ENCODE measurements at regions not wholly inside any gene's neighbourhood (a gene's known extent, or its start where the extent isn't known, plus 50 kb on each side); places are given as distances from the start of the nearest gene placed in this dataset.

GRCh38 chr2:9087121-9087681 is 83.7 kb upstream of the MBOAT2 start:
- Histone ChIP-seq H4K20me1 (ENCODE audit: low read depth, low read length) (no peaks in the 10 kb centered on the region), H3K36me3 (ENCODE audit: low read length) (no peaks in the 10 kb centered on the region), H2AFZ (ENCODE audit: low read depth, low read length, severe bottlenecking) (no peak overlapping the region), H3K9me3 (ENCODE audit: insufficient read depth, low read length) (no peaks in the 10 kb centered on the region), H3F3A (ENCODE audit: insufficient read depth) (no peaks in the 10 kb centered on the region), H3K9me2 (replicated peaks; ENCODE audit: insufficient read depth, low read length) (no peaks in the 10 kb centered on the region), H3K4me3 (ENCODE audit: insufficient read depth, low read length, poor library complexity, severe bottlenecking) (no peak overlapping the region), H3K27me3 (ENCODE audit: low read length) (no peaks in the 10 kb centered on the region), H3K27ac (ENCODE audit: low read depth, low read length) (no peak overlapping the region), H3K9ac (ENCODE audit: low read length) (no peak overlapping the region), H3K4me2 (ENCODE audit: low read depth, low read length, poor library complexity, severe bottlenecking) (no peak overlapping the region), H3K79me2 (ENCODE audit: insufficient read depth, low read length) (no peaks in the 10 kb centered on the region)
- no peak for TF ChIP-seq EZH2phosphoT487 (conservative IDR thresholded peaks at IDR 0.05; ENCODE audit: low read length)
- TF ChIP-seq CTCF (IDR thresholded peaks at IDR 0.05; ENCODE audit: insufficient read depth, low read length, poor library complexity, severe bottlenecking), result no peak

DNA sequence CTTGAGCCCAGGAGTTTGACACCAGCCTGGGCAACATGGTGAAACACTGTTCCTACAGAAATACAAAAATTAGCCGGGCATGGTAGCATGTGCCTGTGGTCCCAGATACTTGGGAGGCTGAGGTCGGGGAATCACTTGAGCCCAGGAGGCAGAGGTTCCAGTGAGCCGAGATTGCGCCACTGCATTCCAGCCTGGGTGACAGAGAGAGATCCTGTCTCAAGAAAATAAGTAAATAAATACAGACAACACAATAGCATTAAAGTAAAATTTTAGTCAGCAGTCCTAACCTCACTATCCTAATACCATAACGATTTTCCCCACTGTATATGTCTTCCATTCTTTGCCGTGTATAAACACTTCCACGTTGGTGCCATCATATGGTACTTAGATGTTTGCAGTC is 83.0 kb upstream of the MBOAT2 start:
- TF ChIP-seq CTCF (IDR thresholded peaks at IDR 0.05; ENCODE audit: insufficient read depth, low read length, poor library complexity, severe bottlenecking), result no peak
- no peak for TF ChIP-seq EZH2phosphoT487 (conservative IDR thresholded peaks at IDR 0.05; ENCODE audit: low read length)
- H3K9ac ChIP-seq (ENCODE audit: low read length), result no peak overlapping the region
- no peak overlapping the region for H2AFZ ChIP-seq (ENCODE audit: low read depth, low read length, severe bottlenecking)
- H3K4me2 ChIP-seq (ENCODE audit: low read depth, low read length, poor library complexity, severe bottlenecking), result no peak overlapping the region
- no peaks in the 10 kb centered on the region for H3K36me3 ChIP-seq (ENCODE audit: low read length)
- H3K4me3 ChIP-seq (ENCODE audit: insufficient read depth, low read length, poor library complexity, severe bottlenecking), result no peak overlapping the region
- H3K9me2 ChIP-seq (replicated peaks; ENCODE audit: insufficient read depth, low read length), result no peaks in the 10 kb centered on the region
- no peaks in the 10 kb centered on the region for H3K27me3 ChIP-seq (ENCODE audit: low read length)
- no peaks in the 10 kb centered on the region for H3F3A ChIP-seq (ENCODE audit: insufficient read depth)
- no peak overlapping the region for H3K27ac ChIP-seq (ENCODE audit: low read depth, low read length)
- H4K20me1 ChIP-seq (ENCODE audit: low read depth, low read length), result no peaks in the 10 kb centered on the region
- H3K9me3 ChIP-seq (ENCODE audit: insufficient read depth, low read length), result no peaks in the 10 kb centered on the region
- no peaks in the 10 kb centered on the region for H3K79me2 ChIP-seq (ENCODE audit: insufficient read depth, low read length)

- no peaks in the 10 kb centered on the region for H3F3A ChIP-seq (ENCODE audit: insufficient read depth)
- H3K4me3 ChIP-seq (ENCODE audit: insufficient read depth, low read length, poor library complexity, severe bottlenecking), result no peak overlapping the region
- no peaks in the 10 kb centered on the region for H3K79me2 ChIP-seq (ENCODE audit: insufficient read depth, low read length)
- H3K27ac ChIP-seq (ENCODE audit: low read depth, low read length), result no peak overlapping the region
- no peak overlapping the region for H3K4me2 ChIP-seq (ENCODE audit: low read depth, low read length, poor library complexity, severe bottlenecking)
- TF ChIP-seq CTCF (IDR thresholded peaks at IDR 0.05; ENCODE audit: insufficient read depth, low read length, poor library complexity, severe bottlenecking), result no peak
- no peak for TF ChIP-seq EZH2phosphoT487 (conservative IDR thresholded peaks at IDR 0.05; ENCODE audit: low read length)
- no peaks in the 10 kb centered on the region for H3K27me3 ChIP-seq (ENCODE audit: low read length)
- H3K9ac ChIP-seq (ENCODE audit: low read length), result no peak overlapping the region
- H2AFZ ChIP-seq (ENCODE audit: low read depth, low read length, severe bottlenecking), result no peak overlapping the region
- no peaks in the 10 kb centered on the region for H4K20me1 ChIP-seq (ENCODE audit: low read depth, low read length)
- H3K36me3 ChIP-seq (ENCODE audit: low read length), result no peaks in the 10 kb centered on the region
- no peaks in the 10 kb centered on the region for H3K9me2 ChIP-seq (replicated peaks; ENCODE audit: insufficient read depth, low read length)
- no peaks in the 10 kb centered on the region for H3K9me3 ChIP-seq (ENCODE audit: insufficient read depth, low read length)
Measured at GRCh38 chr2:9085353-9085752, 81.9 kb upstream of the MBOAT2 start.
